ENCODE measurements at regions not wholly inside any gene's neighbourhood (a gene's known extent, or its start where the extent isn't known, plus 50 kb on each side); places are given as distances from the start of the nearest gene placed in this dataset.

DNA sequence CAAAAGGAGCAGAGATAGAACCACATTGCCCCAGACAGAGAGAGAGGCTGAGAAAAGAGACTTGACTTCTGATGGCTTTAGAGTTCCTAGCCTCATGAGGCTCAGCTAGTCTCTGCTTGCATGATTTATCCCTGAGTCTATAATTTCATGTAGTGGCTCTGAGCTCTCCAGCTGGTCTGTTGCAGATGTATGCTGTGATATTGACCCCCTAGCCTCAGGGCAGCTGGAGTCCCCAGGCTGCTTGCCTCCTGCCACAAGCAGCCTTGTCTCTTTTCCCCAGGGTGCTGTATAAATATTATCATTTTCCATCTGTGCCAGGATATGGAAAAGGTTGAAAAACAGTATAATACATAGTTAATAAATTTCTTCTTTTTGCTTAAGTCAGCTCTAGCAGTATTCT is 467.6 kb upstream of the CWC22 start:
- BruUV-seq (replicated peaks) = no TSS peak
- H3K27ac ChIP-seq (ENCODE audit: low read depth, low read length, poor library complexity, severe bottlenecking) = no peak overlapping the region
- H3K27me3 ChIP-seq (replicated peaks; ENCODE audit: insufficient read depth, low read depth, low read length, poor library complexity) = no peaks in the 10 kb centered on the region
- CTCF ChIA-PET = no interaction called here
- H3K4me3 ChIP-seq (ENCODE audit: low read depth, low read length, poor library complexity, severe bottlenecking) = no peak overlapping the region
- no peak for DNase-seq (ENCODE audit: low spot score)
- intact Hi-C loops (cut with micrococcal nuclease; ENCODE audit: unreplicated experiment) = no loop called here
- H3K36me3 ChIP-seq (ENCODE audit: insufficient read depth, low read length, poor library complexity, severe bottlenecking) = no peaks in the 10 kb centered on the region
- H3K9me3 ChIP-seq (ENCODE audit: low read depth, low read length, poor library complexity, severe bottlenecking) = no peaks in the 10 kb centered on the region
- no peak for TF ChIP-seq EZH2 (IDR thresholded peaks at IDR 0.05; ENCODE audit: borderline replicate concordance, low read depth, low read length, poor library complexity, severe bottlenecking)
- TF ChIP-seq, protein P1, sequence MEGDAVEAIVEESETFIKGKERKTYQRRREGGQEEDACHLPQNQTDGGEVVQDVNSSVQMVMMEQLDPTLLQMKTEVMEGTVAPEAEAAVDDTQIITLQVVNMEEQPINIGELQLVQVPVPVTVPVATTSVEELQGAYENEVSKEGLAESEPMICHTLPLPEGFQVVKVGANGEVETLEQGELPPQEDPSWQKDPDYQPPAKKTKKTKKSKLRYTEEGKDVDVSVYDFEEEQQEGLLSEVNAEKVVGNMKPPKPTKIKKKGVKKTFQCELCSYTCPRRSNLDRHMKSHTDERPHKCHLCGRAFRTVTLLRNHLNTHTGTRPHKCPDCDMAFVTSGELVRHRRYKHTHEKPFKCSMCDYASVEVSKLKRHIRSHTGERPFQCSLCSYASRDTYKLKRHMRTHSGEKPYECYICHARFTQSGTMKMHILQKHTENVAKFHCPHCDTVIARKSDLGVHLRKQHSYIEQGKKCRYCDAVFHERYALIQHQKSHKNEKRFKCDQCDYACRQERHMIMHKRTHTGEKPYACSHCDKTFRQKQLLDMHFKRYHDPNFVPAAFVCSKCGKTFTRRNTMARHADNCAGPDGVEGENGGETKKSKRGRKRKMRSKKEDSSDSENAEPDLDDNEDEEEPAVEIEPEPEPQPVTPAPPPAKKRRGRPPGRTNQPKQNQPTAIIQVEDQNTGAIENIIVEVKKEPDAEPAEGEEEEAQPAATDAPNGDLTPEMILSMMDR (conservative IDR thresholded peaks at IDR 0.05; ENCODE audit: low read depth, low read length) = no peak
- POLR2A ChIA-PET (ENCODE audit: low non-redundant PET) = no interaction called here
- H3K4me1 ChIP-seq (ENCODE audit: insufficient read depth, low read length, poor library complexity, severe bottlenecking) = no peaks in the 10 kb centered on the region

DNA sequence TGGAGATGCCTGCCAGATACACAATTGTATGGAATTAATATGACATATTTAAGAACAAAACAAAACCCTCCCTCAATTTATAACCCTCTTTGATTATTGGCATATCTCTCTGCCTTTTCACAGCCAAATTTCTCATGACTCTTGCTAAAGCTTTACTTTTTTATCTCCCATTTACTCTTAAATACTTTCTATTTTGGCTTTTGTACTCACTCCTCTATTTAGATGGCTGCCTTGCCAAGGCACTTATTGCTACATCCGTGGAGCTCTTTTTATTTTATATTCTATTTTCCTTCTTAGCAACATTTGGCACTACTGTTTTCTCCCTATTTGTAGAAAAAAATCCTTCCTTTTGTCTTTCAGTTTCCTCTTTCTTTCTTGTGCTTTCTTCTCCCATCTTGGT is 466.4 kb upstream of the CWC22 start:
- H3K4me3 ChIP-seq (ENCODE audit: low read depth, low read length, poor library complexity, severe bottlenecking) = no peak overlapping the region
- H3K27ac ChIP-seq (ENCODE audit: low read depth, low read length, poor library complexity, severe bottlenecking) = no peak overlapping the region
- no peaks in the 10 kb centered on the region for H3K27me3 ChIP-seq (replicated peaks; ENCODE audit: insufficient read depth, low read depth, low read length, poor library complexity)
- no peaks in the 10 kb centered on the region for H3K4me1 ChIP-seq (ENCODE audit: insufficient read depth, low read length, poor library complexity, severe bottlenecking)
- TF ChIP-seq EZH2 (IDR thresholded peaks at IDR 0.05; ENCODE audit: borderline replicate concordance, low read depth, low read length, poor library complexity, severe bottlenecking) = no peak
- TF ChIP-seq, protein P1 (conservative IDR thresholded peaks at IDR 0.05; ENCODE audit: low read depth, low read length) = no peak
- no TSS peak for BruUV-seq (replicated peaks)
- no peaks in the 10 kb centered on the region for H3K36me3 ChIP-seq (ENCODE audit: insufficient read depth, low read length, poor library complexity, severe bottlenecking)
- CTCF ChIA-PET = no interaction called here
- no peaks in the 10 kb centered on the region for H3K9me3 ChIP-seq (ENCODE audit: low read depth, low read length, poor library complexity, severe bottlenecking)
- POLR2A ChIA-PET (ENCODE audit: low non-redundant PET) = no interaction called here
- DNase-seq (ENCODE audit: low spot score) = no peak
- intact Hi-C loops (cut with micrococcal nuclease; ENCODE audit: unreplicated experiment) = no loop called here

DNA sequence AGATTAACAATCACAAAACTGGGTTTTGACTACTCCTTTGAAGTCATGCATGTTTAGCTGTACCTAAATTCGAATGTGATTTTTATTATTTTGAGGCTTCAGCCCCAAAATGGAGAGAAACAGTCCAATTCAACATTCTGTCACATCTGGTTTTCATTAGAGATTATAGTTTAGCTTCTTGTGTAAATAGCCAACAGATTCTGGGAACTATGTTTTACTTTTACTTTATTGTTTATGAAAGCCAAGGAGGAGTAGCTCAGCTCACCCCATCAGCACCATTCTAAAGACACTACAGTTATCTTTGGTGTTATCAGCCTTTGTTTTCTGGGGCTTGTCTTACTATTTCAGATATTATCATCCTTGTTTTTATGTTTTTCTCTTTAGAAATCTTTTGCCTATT is 465.0 kb upstream of the CWC22 start:
- CTCF ChIA-PET = no interaction called here
- H3K4me1 ChIP-seq (ENCODE audit: insufficient read depth, low read length, poor library complexity, severe bottlenecking) = no peaks in the 10 kb centered on the region
- POLR2A ChIA-PET (ENCODE audit: low non-redundant PET) = no interaction called here
- DNase-seq (ENCODE audit: low spot score) = no peak
- H3K27ac ChIP-seq (ENCODE audit: low read depth, low read length, poor library complexity, severe bottlenecking) = no peak overlapping the region
- intact Hi-C loops (cut with micrococcal nuclease; ENCODE audit: unreplicated experiment) = no loop called here
- TF ChIP-seq, protein P1 (conservative IDR thresholded peaks at IDR 0.05; ENCODE audit: low read depth, low read length) = no peak
- no peak for TF ChIP-seq EZH2 (IDR thresholded peaks at IDR 0.05; ENCODE audit: borderline replicate concordance, low read depth, low read length, poor library complexity, severe bottlenecking)
- no TSS peak for BruUV-seq (replicated peaks)
- no peaks in the 10 kb centered on the region for H3K9me3 ChIP-seq (ENCODE audit: low read depth, low read length, poor library complexity, severe bottlenecking)
- H3K4me3 ChIP-seq (ENCODE audit: low read depth, low read length, poor library complexity, severe bottlenecking) = no peak overlapping the region
- H3K36me3 ChIP-seq (ENCODE audit: insufficient read depth, low read length, poor library complexity, severe bottlenecking) = no peaks in the 10 kb centered on the region
- H3K27me3 ChIP-seq (replicated peaks; ENCODE audit: insufficient read depth, low read depth, low read length, poor library complexity) = no peaks in the 10 kb centered on the region

Data from A673 (cell line).